Testis (tissue), 2 donors: ENCODE measurements at regions not wholly inside any gene's neighbourhood (a gene's known extent, or its start where the extent isn't known, plus 50 kb on each side); places are given as distances from the start of the nearest gene placed in this dataset.

Experiments used
- DNase-seq: peaks from one replicate; pipeline ENCODE4 v3.0.0-alpha.2; 2019
- H3K27ac ChIP-seq, 2 donors: fragments of 200-600 bp; sonication (generic); one replicate each; pipeline ENCODE4 v1.5.1; 2019
- H3K27me3 ChIP-seq: fragments of 200-600 bp; sonication (generic); one replicate; pipeline ENCODE4 v1.5.1; 2019
- H3K36me3 ChIP-seq: fragments of 200-600 bp; sonication (generic); one replicate; pipeline ENCODE4 v1.5.1; 2017; ENCODE audit warnings: low read depth; ENCODE audit errors: missing control alignments
- H3K4me1 ChIP-seq: fragments of 200-600 bp; sonication (generic); one replicate; pipeline ENCODE4 v1.5.1; 2019
- H3K4me3 ChIP-seq, 2 donors: fragments of 200-600 bp; sonication (generic); one replicate each; pipeline ENCODE4 v1.5.1; 2017 to 2019
- H3K9me3 ChIP-seq: fragments of 200-600 bp; sonication (generic); one replicate; pipeline ENCODE4 v1.5.1; 2017
- CTCF ChIP-seq, 3 experiments: fragments of 450-650 bp in 2 of 3; fragments of 200-600 bp in 1 of 3; sonication (generic) in 1 of 3; IDR thresholded peaks; one replicate each; pipeline ENCODE4 v1.5.1; 2016 to 2019; ENCODE audit warnings: antibody characterized with exemption in 3 of 3, mild to moderate bottlenecking in 2 of 3, moderate library complexity in 1 of 3
- POLR2A ChIP-seq: fragments of 450-650 bp; IDR thresholded peaks from one replicate; pipeline ENCODE4 v1.6.1; 2017; ENCODE audit warnings: antibody characterized with exemption, mild to moderate bottlenecking, moderate library complexity
- WGBS, 2 donors: methylation state at CpG; one replicate each; pipeline ENCODE4 v1.1.5; 2018; 5-methylcytosine and 5-hydroxymethylcytosine counted together
- intact Hi-C: fragments of 100-400 bp; cut with DNase I; formaldehyde crosslinking; loops from one replicate; pipeline ENCODE4 v1.15.1; 2023; ENCODE audit warnings: low total_unique reads

- TF ChIP-seq CTCF (IDR thresholded peaks at IDR 0.05) (no peak), POLR2A (no peak)
- intact Hi-C loops = no loop called here
- whole genome bisulfite sequencing, 2 donors = 74 to 92% methylated on average over 1 of the region's 1 CpG
- DNase-seq = no peak
- Histone ChIP-seq H3K36me3 (no peaks in the 10 kb centered on the region), H3K4me3 (no peak overlapping the region), H3K9me3 (no peaks in the 10 kb centered on the region), H3K4me1 (no peaks in the 10 kb centered on the region), H3K27ac (no peak overlapping the region), H3K27me3 (no peaks in the 10 kb centered on the region)
These were observed 143.3 kb upstream of the ITGA4 start for GRCh38 chr2:181313845-181314244.

DNA sequence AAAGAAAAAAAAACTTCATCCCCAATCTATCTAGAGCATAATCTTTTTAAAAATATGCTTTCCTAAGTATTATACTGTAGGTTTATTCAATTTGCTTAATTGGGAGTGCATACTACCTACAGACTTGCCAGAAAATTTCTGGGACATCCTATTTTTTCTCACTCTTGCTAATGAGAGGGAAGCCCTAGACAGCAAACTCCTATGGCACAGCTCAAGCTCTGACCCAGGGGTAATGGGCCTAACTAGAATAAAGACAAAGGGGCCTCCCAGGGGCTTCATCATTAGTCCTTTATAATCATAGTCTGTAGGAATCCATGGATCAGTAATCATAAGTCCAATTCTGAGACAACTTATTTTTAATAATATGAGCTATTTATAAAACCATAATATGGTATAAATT, 142.6 kb upstream of the ITGA4 start:
- TF ChIP-seq POLR2A = no peak
- no peak for TF ChIP-seq CTCF (IDR thresholded peaks at IDR 0.05)
- DNase-seq = no peak
- no peaks in the 10 kb centered on the region for H3K36me3 ChIP-seq
- intact Hi-C loops = no loop called here
- no peak overlapping the region for H3K27ac ChIP-seq
- no peaks in the 10 kb centered on the region for H3K9me3 ChIP-seq
- no peaks in the 10 kb centered on the region for H3K27me3 ChIP-seq
- H3K4me3 ChIP-seq = no peak overlapping the region
- H3K4me1 ChIP-seq = no peaks in the 10 kb centered on the region

- no peaks in the 10 kb centered on the region for H3K9me3 ChIP-seq
- H3K36me3 ChIP-seq = no peaks in the 10 kb centered on the region
- no peaks in the 10 kb centered on the region for H3K27me3 ChIP-seq
- intact Hi-C loops = no loop called here
- TF ChIP-seq POLR2A (no peak), CTCF (IDR thresholded peaks at IDR 0.05) (no peak)
- WGBS, 2 donors = 74 to 80% methylated on average over 3 of the region's 3 CpGs
- no peaks in the 10 kb centered on the region for H3K4me1 ChIP-seq
- no peak for DNase-seq
- no peak overlapping the region for H3K27ac ChIP-seq
- H3K4me3 ChIP-seq = no peak overlapping the region
These were observed 139.7 kb upstream of the ITGA4 start for GRCh38 chr2:181317511-181317910.

GRCh38 chr2:181318504-181319280, 138.5 kb upstream of the ITGA4 start:
- TF ChIP-seq CTCF (IDR thresholded peaks at IDR 0.05) = no peak
- no peaks in the 10 kb centered on the region for H3K4me1 ChIP-seq
- no peak overlapping the region for H3K4me3 ChIP-seq
- WGBS, 2 donors = 96 to 98% methylated on average over 3 of the region's 3 CpGs
- DNase-seq = no peak
- H3K36me3 ChIP-seq = no peaks in the 10 kb centered on the region
- no peaks in the 10 kb centered on the region for H3K9me3 ChIP-seq
- intact Hi-C loops = no loop called here
- no peaks in the 10 kb centered on the region for H3K27me3 ChIP-seq
- H3K27ac ChIP-seq = no peak overlapping the region

DNA sequence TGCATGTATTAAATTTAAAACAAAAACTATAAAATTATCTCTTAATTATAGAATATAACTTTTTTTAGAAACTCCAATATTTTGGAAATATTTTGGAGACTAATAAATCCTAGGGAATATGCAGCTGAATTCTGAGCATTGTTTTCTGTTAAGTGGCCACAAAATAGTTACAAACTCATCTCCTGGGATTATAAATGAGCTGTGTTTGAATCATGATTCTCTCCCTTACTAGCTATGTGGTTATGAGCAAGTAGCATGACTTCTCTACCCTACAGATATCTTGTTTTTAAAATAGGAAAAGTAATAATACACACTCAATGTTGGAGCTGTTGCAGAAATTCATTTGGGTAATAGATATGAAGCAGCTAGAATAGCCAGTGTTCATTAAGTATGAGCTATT, 137.9 kb upstream of the ITGA4 start:
- no peaks in the 10 kb centered on the region for H3K36me3 ChIP-seq
- DNase-seq = no peak
- H3K4me3 ChIP-seq = no peak overlapping the region
- intact Hi-C loops = no loop called here
- H3K4me1 ChIP-seq = no peaks in the 10 kb centered on the region
- H3K9me3 ChIP-seq = no peaks in the 10 kb centered on the region
- no peak overlapping the region for H3K27ac ChIP-seq
- no peaks in the 10 kb centered on the region for H3K27me3 ChIP-seq
- no peak for TF ChIP-seq CTCF (IDR thresholded peaks at IDR 0.05)
